COLO668 (cell line): ENCODE measurements at regions not wholly inside any gene's neighbourhood (a gene's known extent, or its start where the extent isn't known, plus 50 kb on each side); places are given as distances from the start of the nearest gene placed in this dataset.

Experiments
- DNase-seq: peaks from one replicate; lab custom pipeline; 2025; ENCODE audit not compliant: unreplicated experiment; lab: John Stamatoyannopoulos, UW

- DNase-seq = no peak
Observed at GRCh38 chr6:21807299-21808044, 213.9 kb downstream of the SOX4 start.

DNA sequence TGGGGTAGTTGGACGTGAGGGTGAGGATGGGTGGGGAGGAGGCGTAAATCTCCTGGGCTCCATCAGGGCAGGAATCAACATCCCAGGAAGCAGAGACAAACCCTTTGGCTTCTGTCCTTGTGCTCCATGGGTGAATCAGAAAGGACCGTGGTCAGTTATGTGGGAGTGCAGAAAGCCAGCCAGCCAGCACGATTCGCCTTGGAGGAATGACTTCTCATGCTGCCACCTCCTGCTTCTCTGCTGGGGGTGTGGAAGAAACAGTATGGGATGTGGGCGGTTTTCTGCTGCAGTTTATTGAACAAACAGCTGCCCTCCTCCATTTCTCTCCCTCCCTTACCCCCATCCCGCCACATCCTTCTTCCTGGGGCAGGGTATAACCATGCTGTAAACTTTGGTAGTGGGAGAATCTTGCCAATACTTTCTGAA is 214.5 kb downstream of the SOX4 start:
- DNase-seq = no peak

DNA sequence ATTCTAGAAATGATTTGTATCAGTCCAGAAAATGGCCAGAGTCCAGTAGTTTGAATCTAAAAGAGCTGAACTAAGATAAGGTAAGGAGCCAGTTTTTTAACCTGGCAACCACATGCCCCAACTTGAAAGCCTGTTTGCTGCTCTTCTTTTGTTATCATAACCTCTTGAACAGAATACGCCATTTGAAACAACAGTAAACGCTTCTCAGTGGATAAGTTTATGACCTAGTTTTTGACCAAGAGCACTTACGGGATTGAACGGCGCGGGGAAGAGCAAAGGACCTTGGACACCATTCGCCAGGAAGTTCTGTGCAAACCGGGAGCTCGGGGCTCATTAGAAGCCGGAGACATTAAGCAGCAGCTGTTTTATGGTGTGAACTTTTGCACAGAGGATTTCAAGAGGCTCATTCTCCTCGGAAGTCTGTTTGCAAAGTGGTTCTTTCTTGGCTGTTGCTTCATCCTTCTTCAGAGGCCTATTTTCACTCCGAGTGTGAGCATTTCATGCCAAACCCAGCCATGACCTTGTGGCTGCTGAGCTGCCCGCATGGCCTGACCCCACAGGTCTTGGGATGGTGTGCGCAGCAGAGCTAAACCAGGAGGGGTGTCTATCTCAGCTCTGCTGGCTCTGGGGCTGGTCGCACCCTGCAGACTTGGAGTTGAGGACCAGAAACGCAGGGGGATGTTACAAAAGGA is 215.1 kb downstream of the SOX4 start:
- DNase-seq = peak; percentile 7

- no peak for DNase-seq
Observed at GRCh38 chr6:21811484-21811883, 217.9 kb downstream of the SOX4 start.

- no peak for DNase-seq
Observed at GRCh38 chr6:21816231-21816630, 222.7 kb downstream of the SOX4 start.

GRCh38 chr6:21820442-21820841 is 226.9 kb downstream of the SOX4 start:
- no peak for DNase-seq

DNA sequence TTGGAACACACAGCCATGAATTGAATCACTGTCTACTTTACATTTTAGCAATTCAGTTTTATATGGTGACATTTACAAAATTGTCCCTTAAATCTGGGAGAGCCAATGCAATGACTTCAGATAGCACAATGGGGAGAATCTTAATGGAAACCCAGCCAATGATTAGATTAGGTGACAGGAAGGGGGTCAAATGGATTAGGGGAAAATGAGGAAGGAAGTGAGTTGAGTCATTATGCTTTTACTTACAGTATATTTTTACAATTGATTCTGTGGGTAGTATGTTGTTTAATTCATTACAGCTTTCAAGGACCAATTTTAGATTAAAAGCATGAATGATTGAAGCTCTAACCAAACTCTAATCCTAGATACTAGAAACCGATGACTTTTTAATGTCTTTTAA is 229.8 kb downstream of the SOX4 start:
- no peak for DNase-seq

- DNase-seq = no peak
Observed at GRCh38 chr6:21824431-21825177, 231.1 kb downstream of the SOX4 start.

- DNase-seq = peak; percentile 4
Observed at GRCh38 chr6:21826023-21826422, 232.5 kb downstream of the SOX4 start.

DNA sequence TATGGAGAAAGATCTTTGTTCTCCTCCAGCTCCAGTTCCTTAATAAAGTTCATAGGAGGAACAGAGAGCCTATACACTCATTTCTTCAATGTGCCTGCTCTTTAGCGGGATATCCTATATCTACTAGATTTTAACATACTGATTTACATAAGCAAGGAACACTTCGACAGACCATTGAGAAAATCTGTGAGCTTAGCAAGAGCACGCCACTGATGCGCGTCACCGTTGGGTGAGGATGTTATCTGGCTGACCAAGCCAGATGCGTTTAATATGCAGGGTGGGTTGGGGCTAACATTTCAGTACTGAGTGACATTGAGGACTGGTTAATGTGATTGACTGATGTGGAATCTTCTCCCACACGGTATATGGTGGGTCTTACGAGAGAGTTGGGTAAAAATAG is 233.4 kb downstream of the SOX4 start:
- DNase-seq = no peak

- DNase-seq = no peak
Observed at GRCh38 chr6:21827425-21828202, 234.1 kb downstream of the SOX4 start.

DNA sequence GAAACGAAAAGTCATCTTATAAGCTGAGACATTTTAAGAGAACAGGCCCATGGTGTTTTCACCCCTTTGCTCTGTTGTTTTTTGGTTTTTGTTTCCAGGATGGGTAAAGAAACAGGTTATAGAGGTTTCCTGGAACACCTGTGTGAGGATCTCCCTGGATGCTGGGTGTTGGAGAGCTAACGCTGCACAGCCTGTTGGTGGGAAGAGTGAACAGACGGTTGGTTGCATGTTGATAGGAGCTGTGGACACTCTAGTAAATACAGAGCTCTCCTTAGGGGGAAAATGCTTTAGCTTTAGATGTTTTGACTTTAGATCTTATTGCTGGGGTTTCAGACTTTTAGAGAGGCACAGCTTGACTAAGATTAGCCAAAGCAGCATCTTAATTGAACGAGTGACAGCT is 235.2 kb downstream of the SOX4 start:
- DNase-seq = no peak

DNA sequence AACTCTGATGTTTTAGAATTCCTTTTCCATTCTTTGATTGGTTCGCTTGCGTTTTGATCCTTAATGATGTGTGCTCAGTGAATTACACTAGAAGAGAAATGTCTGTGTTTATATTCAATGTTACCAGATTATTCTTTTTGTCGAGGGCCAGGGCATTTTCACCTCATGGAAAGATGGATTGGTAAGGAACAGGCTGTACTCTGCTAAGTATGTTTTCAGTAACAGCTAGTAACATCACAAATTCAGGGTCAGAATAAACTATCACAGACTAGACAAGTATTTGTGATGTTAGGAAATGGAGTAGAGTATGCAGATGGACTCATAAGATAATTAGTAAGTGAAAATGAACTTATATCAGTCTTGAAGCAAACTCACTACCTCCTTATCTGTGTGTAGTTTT is 235.6 kb downstream of the SOX4 start:
- DNase-seq = no peak

- DNase-seq = no peak
Observed at GRCh38 chr6:21831521-21832291, 238.2 kb downstream of the SOX4 start.

DNA sequence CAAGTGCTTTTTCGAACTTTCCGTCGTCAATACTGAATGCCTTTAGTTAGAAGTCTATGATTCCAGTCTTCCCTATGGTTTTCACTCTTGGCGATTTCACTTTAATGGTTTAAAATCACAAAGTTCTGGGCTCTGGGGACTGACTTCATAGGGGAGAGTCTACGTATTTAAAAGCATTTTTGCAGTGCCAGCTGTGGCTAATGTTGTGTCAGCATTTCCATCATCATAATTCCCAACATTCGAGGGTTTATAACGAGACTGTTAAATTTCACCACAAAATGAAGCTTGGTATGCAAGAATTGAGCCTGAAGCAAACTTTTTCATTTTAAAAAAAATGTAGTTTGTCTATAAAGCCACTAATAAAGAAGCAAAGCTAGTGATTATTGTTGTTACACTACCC is 242.7 kb downstream of the SOX4 start:
- DNase-seq = no peak

- no peak for DNase-seq
Observed at GRCh38 chr6:21836772-21837425, 243.3 kb downstream of the SOX4 start.

GRCh38 chr6:21840428-21840827 is 246.9 kb downstream of the SOX4 start:
- no peak for DNase-seq

DNA sequence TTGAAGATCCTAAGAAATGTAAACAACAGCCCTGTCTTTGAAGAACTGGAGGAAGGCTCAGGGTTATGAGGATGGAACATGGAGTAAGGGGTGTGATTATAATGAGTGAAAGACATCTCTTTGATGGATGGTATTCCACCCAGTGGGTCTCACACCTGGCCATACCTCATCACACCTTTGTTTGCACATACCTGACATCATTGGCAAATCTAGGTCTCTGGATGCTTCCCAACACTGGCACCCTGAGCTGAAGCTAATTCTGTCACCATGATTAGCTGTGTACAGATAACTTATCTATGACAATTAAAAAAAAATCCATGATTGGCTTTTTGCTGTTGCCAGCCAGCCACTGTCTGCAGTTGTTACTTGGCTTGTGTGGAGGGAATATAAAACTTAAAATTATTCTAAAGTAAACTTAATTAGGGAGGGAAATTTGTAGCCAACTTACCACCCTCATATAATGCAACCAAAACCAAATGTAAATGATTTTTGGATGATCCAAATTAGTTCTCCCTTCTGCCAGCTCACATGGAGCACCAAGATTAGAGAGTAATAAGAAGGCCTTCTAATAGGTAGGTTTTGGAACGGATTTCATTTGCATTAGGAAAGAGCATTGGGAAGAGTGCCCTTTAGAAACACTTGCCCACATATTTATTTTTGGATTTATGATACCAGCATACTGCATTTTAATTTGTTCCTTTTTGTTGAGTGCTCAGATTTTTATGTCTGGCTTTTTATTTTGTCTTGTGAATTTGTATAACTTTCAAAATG is 249.5 kb downstream of the SOX4 start:
- DNase-seq = peak; percentile 57
